SK-N-SH (cell line): ENCODE measurements at regions not wholly inside any gene's neighbourhood (a gene's known extent, or its start where the extent isn't known, plus 50 kb on each side); places are given as distances from the start of the nearest gene placed in this dataset.

Experiments used
- CTCF ChIA-PET: fragments of 300-600, 350-600 bp; formaldehyde crosslinking; extraction: SDS; loops from one replicate; lab custom pipeline; 2021; lab: Yijun Ruan, JAX
- POLR2A ChIA-PET: fragments of 350-600 bp; sonication (Branson Sonifier 250); formaldehyde crosslinking; extraction: SDS; loops from one replicate; lab custom pipeline; 2020; ENCODE audit warnings: antibody characterized with exemption, inconsistent platforms; lab: Yijun Ruan, JAX
- DNase-seq: peaks from one replicate; pipeline ENCODE4 v3.0.0; 2012
- H2AFZ ChIP-seq: fragments of 200-600 bp; sonication (generic); 2 replicates; pipeline ENCODE4 v1.8.1; 2016; ENCODE audit warnings: antibody characterized with exemption, mild to moderate bottlenecking, low read depth
- H3F3A ChIP-seq: fragments of 200-600 bp; sonication (generic); replicated peaks from 2 replicates; pipeline ENCODE3; 2016; ENCODE audit warnings: antibody characterized with exemption, mild to moderate bottlenecking; ENCODE audit not compliant: insufficient read depth
- H3K27ac ChIP-seq, 2 experiments: fragments of 200-500 bp in 1 of 2; fragments of 200-600 bp in 1 of 2; sonication (Bioruptor generic) in 1 of 2; sonication (generic), shearing (Covaris generic) in 1 of 2; 2 replicates each; pipeline versions ENCODE4 v1.5.1 to v1.6.1; 2014 to 2016; ENCODE audit warnings: low read depth in 2 of 2, inconsistent platforms in 1 of 2, low read length in 1 of 2, mild to moderate bottlenecking in 1 of 2, mixed read lengths in 1 of 2
- H3K27me3 ChIP-seq: fragments of 200-600 bp; sonication (generic), shearing (Covaris generic); 2 replicates; pipeline ENCODE4 v1.6.1; 2016; ENCODE audit warnings: mixed run types; ENCODE audit not compliant: insufficient read depth
- H3K36me3 ChIP-seq, 2 experiments: fragments of 200-500 bp in 1 of 2; fragments of 200-600 bp in 1 of 2; sonication (Bioruptor generic) in 1 of 2; sonication (generic) in 1 of 2; replicated peaks in 1 of 2; 2 replicates each; pipeline versions ENCODE3 to v1.5.1; 2014 to 2016; ENCODE audit warnings: low read length in 1 of 2, mild to moderate bottlenecking in 1 of 2; ENCODE audit not compliant: insufficient read depth in 2 of 2, control insufficient read depth in 1 of 2
- H3K4me1 ChIP-seq, 2 experiments: fragments of 200-500 bp in 1 of 2; fragments of 200-600 bp in 1 of 2; sonication (Bioruptor generic) in 1 of 2; sonication (generic), shearing (Covaris generic) in 1 of 2; 2 replicates each; pipeline versions ENCODE4 v1.5.1 to v1.6.1; 2014 to 2016; ENCODE audit warnings: low read depth in 1 of 2, low read length in 1 of 2, mixed run types in 1 of 2; ENCODE audit not compliant: insufficient read depth in 2 of 2, control insufficient read depth in 1 of 2
- H3K4me2 ChIP-seq: fragments of 200-600 bp; sonication (generic), shearing (Covaris generic); 2 replicates; pipeline ENCODE4 v1.6.1; 2017; ENCODE audit warnings: mixed run types
- H3K4me3 ChIP-seq, 2 experiments: fragments of 200-500 bp in 1 of 2; fragments of 200-600 bp in 1 of 2; sonication (Bioruptor generic) in 1 of 2; sonication (generic), shearing (Covaris generic) in 1 of 2; 2 replicates each; pipeline versions ENCODE4 v1.5.1 to v1.8.1; 2014 to 2016; ENCODE audit warnings: low read depth in 2 of 2, inconsistent platforms in 1 of 2, low read length in 1 of 2, mild to moderate bottlenecking in 1 of 2, mixed read lengths in 1 of 2, moderate library complexity in 1 of 2
- H3K79me2 ChIP-seq: fragments of 200-600 bp; sonication (generic); 2 replicates; pipeline ENCODE4 v1.8.1; 2017; ENCODE audit warnings: mild to moderate bottlenecking; ENCODE audit not compliant: insufficient read depth
- H3K9ac ChIP-seq: fragments of 200-600 bp; sonication (generic); 2 replicates; pipeline ENCODE4 v1.6.1; 2017; ENCODE audit warnings: mixed run types
- H3K9me2 ChIP-seq: fragments of 200-600 bp; sonication (generic); 2 replicates; pipeline ENCODE4 v1.6.1; 2017; ENCODE audit warnings: mixed run types
- H3K9me3 ChIP-seq: fragments of 200-600 bp; sonication (generic); 2 replicates; pipeline ENCODE4 v1.6.1; 2017; ENCODE audit warnings: mixed run types, mild to moderate bottlenecking, moderate library complexity
- H4K20me1 ChIP-seq: fragments of 200-600 bp; sonication (generic); 2 replicates; pipeline ENCODE4 v1.6.1; 2017; ENCODE audit warnings: mild to moderate bottlenecking, mixed run types; ENCODE audit not compliant: insufficient read depth
- CHD2 ChIP-seq: fragments of 150-350 bp; IDR thresholded peaks from 2 replicates; pipeline ENCODE4 v1.6.1; 2018; ENCODE audit warnings: low read length; ENCODE audit not compliant: partially characterized antibody
- EP300 ChIP-seq, 2 experiments: IDR thresholded peaks; 2 replicates each; pipeline versions ENCODE4 v1.4.0 to v1.6.1; 2012; ENCODE audit warnings: borderline replicate concordance in 1 of 2, low read depth in 1 of 2, low read length in 1 of 2
- FOSL2 ChIP-seq: IDR thresholded peaks from 2 replicates; pipeline ENCODE4 v1.4.0; 2012; ENCODE audit warnings: low read depth, mild to moderate bottlenecking, moderate library complexity, borderline replicate concordance
- FOXM1 ChIP-seq: IDR thresholded peaks from 2 replicates; pipeline ENCODE4 v1.4.0; 2012; ENCODE audit warnings: low read depth, mild to moderate bottlenecking
- GATA2 ChIP-seq: sonication (generic); formaldehyde crosslinking; IDR thresholded peaks from 2 replicates; pipeline ENCODE4 v1.5.0; 2020; ENCODE audit warnings: mild to moderate bottlenecking, missing genetic modification reagents
- JUND ChIP-seq: IDR thresholded peaks from 2 replicates; pipeline ENCODE4 v1.4.0; 2012
- MEF2A ChIP-seq: IDR thresholded peaks from 2 replicates; pipeline ENCODE4 v1.4.0; 2012; ENCODE audit warnings: low read depth, borderline replicate concordance
- MXI1 ChIP-seq: IDR thresholded peaks from 2 replicates; pipeline ENCODE4 v1.6.1; 2012; ENCODE audit warnings: mild to moderate bottlenecking, low read depth, low read length, improper control_type of control experiment
- NFIC ChIP-seq: IDR thresholded peaks from 2 replicates; pipeline ENCODE4 v1.4.0; 2012; ENCODE audit warnings: borderline replicate concordance
- POLR2AphosphoS5 ChIP-seq: IDR thresholded peaks from 2 replicates; pipeline ENCODE4 v1.6.1; 2012; ENCODE audit warnings: low read depth, low read length
- RAD21 ChIP-seq: IDR thresholded peaks from 2 replicates; pipeline ENCODE4 v1.6.1; 2012; ENCODE audit warnings: mild to moderate bottlenecking, low read length
- RCOR1 ChIP-seq: fragments of 150-350 bp; IDR thresholded peaks from 2 replicates; pipeline ENCODE4 v1.6.1; 2017; ENCODE audit warnings: antibody characterized with exemption, low read length
- RFX5 ChIP-seq: IDR thresholded peaks from 2 replicates; pipeline ENCODE4 v1.6.1; 2012; ENCODE audit warnings: mild to moderate bottlenecking, improper control_type of control experiment, low read length
- SMC3 ChIP-seq: IDR thresholded peaks from 2 replicates; pipeline ENCODE4 v1.6.1; 2012; ENCODE audit warnings: low read depth, low read length, improper control_type of control experiment
- TAF1 ChIP-seq: IDR thresholded peaks from 2 replicates; pipeline ENCODE4 v1.6.1; 2012; ENCODE audit warnings: low read depth, mild to moderate bottlenecking, low read length, moderate library complexity, borderline replicate concordance
- TCF12 ChIP-seq: IDR thresholded peaks from 2 replicates; pipeline ENCODE4 v1.4.0; 2012
- TEAD4 ChIP-seq: IDR thresholded peaks from 2 replicates; pipeline ENCODE4 v1.4.0; 2012; ENCODE audit warnings: mild to moderate bottlenecking, borderline replicate concordance; ENCODE audit not compliant: insufficient read depth
- YY1 ChIP-seq: IDR thresholded peaks from 2 replicates; pipeline ENCODE4 v1.4.0; 2012; ENCODE audit warnings: low read depth, mild to moderate bottlenecking
- WGBS: methylation state at CpG from one replicate; pipeline ENCODE4 v1.1.6; 2017; ENCODE audit warnings: low lambda C conversion rate; 5-methylcytosine and 5-hydroxymethylcytosine counted together
- TF ChIP-seq, protein P1 (sequence below): IDR thresholded peaks from 2 replicates; pipeline ENCODE4 v1.4.0; 2012; ENCODE audit warnings: low read depth
- TF ChIP-seq, protein P2 (sequence below): fragments of 150-350 bp; IDR thresholded peaks from 2 replicates; pipeline ENCODE4 v1.6.1; 2017; ENCODE audit warnings: antibody characterized with exemption, low read length, low read depth, borderline replicate concordance
- TF ChIP-seq, protein P3 (sequence below): IDR thresholded peaks from 2 replicates; pipeline ENCODE4; 2012

DNA sequence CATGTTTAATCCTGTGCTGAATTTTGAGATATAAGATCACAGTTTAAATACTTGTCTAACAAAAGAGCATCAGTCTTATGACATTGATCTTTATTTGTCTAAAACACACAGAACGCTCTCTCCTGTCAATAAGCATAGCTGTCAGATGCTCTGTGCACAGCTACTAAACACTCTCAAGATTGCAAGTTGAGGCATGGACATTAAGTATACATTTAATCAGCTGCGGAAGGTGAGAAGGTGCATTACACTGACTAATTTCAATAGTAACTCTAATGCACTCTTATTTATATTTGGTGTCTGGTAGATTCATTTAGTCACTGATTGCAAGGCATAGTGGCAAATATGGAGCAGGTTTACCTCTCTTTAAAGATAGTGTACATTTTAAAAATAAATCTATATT is 580.3 kb upstream of the NRP1 start:
- H3K27me3 ChIP-seq = no peaks in the 10 kb centered on the region
- no peaks in the 10 kb centered on the region for H3K9me2 ChIP-seq
- H3K9me3 ChIP-seq = no peaks in the 10 kb centered on the region
- no peaks in the 10 kb centered on the region for H3K36me3 ChIP-seq
- H2AFZ ChIP-seq = no peak overlapping the region
- H3K27ac ChIP-seq = no peak overlapping the region
- H3F3A ChIP-seq = no peaks in the 10 kb centered on the region
- H3K4me1 ChIP-seq = no peaks in the 10 kb centered on the region; a peak in 1 of 4 replicates
- POLR2A ChIA-PET = no interaction called here
- no peak overlapping the region for H3K9ac ChIP-seq
- H3K4me3 ChIP-seq = no peak overlapping the region
- H3K79me2 ChIP-seq = no peaks in the 10 kb centered on the region
- no peak overlapping the region for H3K4me2 ChIP-seq
- CTCF ChIA-PET = no interaction called here
- H4K20me1 ChIP-seq = no peaks in the 10 kb centered on the region
- WGBS = 100% methylated on average over 2 of the region's 2 CpGs
- DNase-seq = no peak
- TF ChIP-seq CHD2 (no peak), MXI1 (no peak), TAF1 (no peak)

DNA sequence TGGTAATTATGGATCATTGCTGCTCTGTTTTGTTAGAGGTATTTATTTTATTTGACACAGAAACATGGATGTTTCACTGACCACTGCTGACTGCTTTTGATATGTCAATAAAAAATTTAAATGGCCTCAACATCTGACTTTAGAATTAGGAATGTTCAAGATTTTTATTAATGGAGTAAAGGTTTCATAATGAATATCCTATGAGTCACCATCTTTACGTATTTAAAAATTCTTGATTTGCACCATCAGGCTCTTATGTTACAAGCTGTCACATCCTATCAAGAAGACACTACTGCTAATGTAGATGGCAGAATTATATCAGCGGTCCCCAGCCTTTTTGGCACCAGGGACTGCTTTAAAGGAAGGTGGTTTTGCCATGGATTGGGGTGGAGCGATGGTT is 578.7 kb upstream of the NRP1 start:
- H3K79me2 ChIP-seq = no peaks in the 10 kb centered on the region
- no peaks in the 10 kb centered on the region for H3K27me3 ChIP-seq
- H2AFZ ChIP-seq = no peak overlapping the region
- no peaks in the 10 kb centered on the region for H3K9me3 ChIP-seq
- no peaks in the 10 kb centered on the region for H3K9me2 ChIP-seq
- no peak overlapping the region for H3K4me2 ChIP-seq
- H4K20me1 ChIP-seq = no peaks in the 10 kb centered on the region
- TF ChIP-seq SMC3 (no peak), TEAD4 (0 out of 2 replicates have a peak, but pooled peaks have one; percentile 37), NFIC (peak; percentile 50), RAD21 (no peak), TCF12 (peak; percentile 72), EP300 (IDR thresholded peaks at IDR 0.05; ENCODE audit: borderline replicate concordance in 1 of 2, low read depth in 1 of 2, low read length in 1 of 2) (peak in 1 of 2 experiments; percentile 71; a peak in 1 of 4 replicates), MEF2A (no peak), RFX5 (no peak), RCOR1 (no peak), JUND (peak; percentile 70), POLR2AphosphoS5 (no peak), CHD2 (no peak), YY1 (no peak), FOSL2 (peak; percentile 49), FOXM1 (no peak), GATA2 (no peak)
- TF ChIP-seq, protein P1, sequence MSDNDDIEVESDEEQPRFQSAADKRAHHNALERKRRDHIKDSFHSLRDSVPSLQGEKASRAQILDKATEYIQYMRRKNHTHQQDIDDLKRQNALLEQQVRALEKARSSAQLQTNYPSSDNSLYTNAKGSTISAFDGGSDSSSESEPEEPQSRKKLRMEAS = no peak
- TF ChIP-seq, protein P2, sequence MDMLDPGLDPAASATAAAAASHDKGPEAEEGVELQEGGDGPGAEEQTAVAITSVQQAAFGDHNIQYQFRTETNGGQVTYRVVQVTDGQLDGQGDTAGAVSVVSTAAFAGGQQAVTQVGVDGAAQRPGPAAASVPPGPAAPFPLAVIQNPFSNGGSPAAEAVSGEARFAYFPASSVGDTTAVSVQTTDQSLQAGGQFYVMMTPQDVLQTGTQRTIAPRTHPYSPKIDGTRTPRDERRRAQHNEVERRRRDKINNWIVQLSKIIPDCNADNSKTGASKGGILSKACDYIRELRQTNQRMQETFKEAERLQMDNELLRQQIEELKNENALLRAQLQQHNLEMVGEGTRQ = no peak
- TF ChIP-seq, protein P3, sequence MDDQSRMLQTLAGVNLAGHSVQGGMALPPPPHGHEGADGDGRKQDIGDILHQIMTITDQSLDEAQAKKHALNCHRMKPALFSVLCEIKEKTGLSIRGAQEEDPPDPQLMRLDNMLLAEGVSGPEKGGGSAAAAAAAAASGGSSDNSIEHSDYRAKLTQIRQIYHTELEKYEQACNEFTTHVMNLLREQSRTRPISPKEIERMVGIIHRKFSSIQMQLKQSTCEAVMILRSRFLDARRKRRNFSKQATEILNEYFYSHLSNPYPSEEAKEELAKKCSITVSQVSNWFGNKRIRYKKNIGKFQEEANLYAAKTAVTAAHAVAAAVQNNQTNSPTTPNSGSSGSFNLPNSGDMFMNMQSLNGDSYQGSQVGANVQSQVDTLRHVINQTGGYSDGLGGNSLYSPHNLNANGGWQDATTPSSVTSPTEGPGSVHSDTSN = peak; percentile 94
- no peak overlapping the region for H3K4me3 ChIP-seq
- WGBS = 16% methylated on average over 3 of the region's 3 CpGs
- DNase-seq = no peak
- H3K27ac ChIP-seq = peak overlapping the region in 1 of 2 experiments; percentile 31; a peak in 1 of 4 replicates
- H3K36me3 ChIP-seq = no peaks in the 10 kb centered on the region
- CTCF ChIA-PET = no interaction called here
- H3F3A ChIP-seq = no peaks in the 10 kb centered on the region
- POLR2A ChIA-PET = no interaction called here
- no peaks in the 10 kb centered on the region; a peak in 1 of 4 replicates for H3K4me1 ChIP-seq
- no peak overlapping the region for H3K9ac ChIP-seq
